GM04503 (cell line): ENCODE measurements at regions not wholly inside any gene's neighbourhood (a gene's known extent, or its start where the extent isn't known, plus 50 kb on each side); places are given as distances from the start of the nearest gene placed in this dataset.

ENCODE experiments used
- DNase-seq: peaks from one replicate; pipeline ENCODE4 v3.0.0-alpha.2; 2012; ENCODE audit warnings: low read depth

- DNase-seq: no peak
Observed at GRCh38 chr3:28088811-28089526, 152.4 kb upstream of the CMC1 start.

GRCh38 chr3:28089527-28089897, 151.9 kb upstream of the CMC1 start:
- no peak for DNase-seq

GRCh38 chr3:28099296-28099695, 142.1 kb upstream of the CMC1 start:
- DNase-seq: no peak

- no peak for DNase-seq
Observed at GRCh38 chr3:28101705-28102104, 139.7 kb upstream of the CMC1 start.

GRCh38 chr3:28103861-28104260, 137.6 kb upstream of the CMC1 start:
- DNase-seq: no peak

- DNase-seq: no peak
Observed at GRCh38 chr3:28104896-28105534, 136.4 kb upstream of the CMC1 start.

GRCh38 chr3:28109829-28110228, 131.6 kb upstream of the CMC1 start:
- DNase-seq: no peak

- DNase-seq: no peak
Observed at GRCh38 chr3:28110869-28111268, 130.6 kb upstream of the CMC1 start.

GRCh38 chr3:28114893-28115292, 126.5 kb upstream of the CMC1 start:
- DNase-seq: no peak

GRCh38 chr3:28115316-28115715, 126.1 kb upstream of the CMC1 start:
- DNase-seq: no peak

GRCh38 chr3:28117598-28117997, 123.8 kb upstream of the CMC1 start:
- DNase-seq: no peak

- no peak for DNase-seq
Observed at GRCh38 chr3:28118087-28118486, 123.3 kb upstream of the CMC1 start.

GRCh38 chr3:28122227-28122626, 119.2 kb upstream of the CMC1 start:
- no peak for DNase-seq

- DNase-seq: no peak
Observed at GRCh38 chr3:28124882-28125281, 116.5 kb upstream of the CMC1 start.

GRCh38 chr3:28125342-28125741, 116.1 kb upstream of the CMC1 start:
- no peak for DNase-seq

- no peak for DNase-seq
Observed at GRCh38 chr3:28130836-28131235, 110.6 kb upstream of the CMC1 start.

- DNase-seq: no peak
Observed at GRCh38 chr3:28132941-28133340, 108.5 kb upstream of the CMC1 start.

GRCh38 chr3:28134198-28134597, 107.2 kb upstream of the CMC1 start:
- DNase-seq: no peak

GRCh38 chr3:28134792-28135375, 106.5 kb upstream of the CMC1 start:
- no peak for DNase-seq

- DNase-seq: no peak
Observed at GRCh38 chr3:28136607-28137216, 104.7 kb upstream of the CMC1 start.

GRCh38 chr3:28138043-28138610, 103.3 kb upstream of the CMC1 start:
- no peak for DNase-seq

- no peak for DNase-seq
Observed at GRCh38 chr3:28139288-28139687, 102.1 kb upstream of the CMC1 start.
